Upper lobe of left lung (tissue), 4 donors: ENCODE measurements at regions not wholly inside any gene's neighbourhood (a gene's known extent, or its start where the extent isn't known, plus 50 kb on each side); places are given as distances from the start of the nearest gene placed in this dataset.

Source experiments
- EP300 ChIP-seq, 4 donors: sonication (generic); formaldehyde crosslinking; IDR thresholded peaks; one replicate each; pipeline ENCODE4 v1.5.1; 2017; ENCODE audit warnings: antibody characterized with exemption in 4 of 4, control low read depth in 2 of 4
- POLR2A ChIP-seq, 4 donors: fragments of 450-650 bp; IDR thresholded peaks; one replicate each; pipeline ENCODE4 v1.5.1; 2016 to 2017; ENCODE audit warnings: antibody characterized with exemption in 4 of 4, mild to moderate bottlenecking in 2 of 4
- POLR2AphosphoS5 ChIP-seq, 2 donors: sonication (generic); formaldehyde crosslinking; IDR thresholded peaks; one replicate each; pipeline ENCODE4 v1.5.1; 2017; ENCODE audit warnings: antibody characterized with exemption in 2 of 2
- TF ChIP-seq, protein P1 (sequence below), 6 experiments: fragments of 450-650 bp in 4 of 6; fragments of 200-600 bp in 2 of 6; sonication (generic) in 2 of 6; IDR thresholded peaks; one replicate each; pipeline ENCODE4 v1.5.1; 2016 to 2019; ENCODE audit warnings: antibody characterized with exemption in 6 of 6

DNA sequence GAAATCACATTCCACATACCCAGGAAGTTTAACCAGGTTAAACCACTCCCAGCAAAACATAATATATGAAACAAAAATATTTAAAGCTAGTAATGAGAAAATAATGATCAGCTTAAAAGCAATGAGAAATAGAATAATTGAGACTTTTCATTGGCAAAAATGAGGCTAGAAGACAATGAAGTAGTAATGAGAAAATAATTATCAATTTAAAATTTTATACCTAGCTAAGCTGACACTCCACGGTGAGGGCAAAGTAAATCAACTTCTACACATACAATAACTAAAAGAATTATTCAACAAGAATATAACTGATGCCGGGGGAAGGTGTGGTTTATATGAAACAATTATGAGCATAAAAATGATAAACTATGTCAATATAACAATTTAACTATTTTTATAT lies 82.2 kb upstream of the TES start:
- TF ChIP-seq POLR2A (IDR thresholded peaks at IDR 0.05) (no peak), POLR2AphosphoS5 (IDR thresholded peaks at IDR 0.05) (no peak), EP300 (IDR thresholded peaks at IDR 0.05) (no peak)
- TF ChIP-seq, protein P1, sequence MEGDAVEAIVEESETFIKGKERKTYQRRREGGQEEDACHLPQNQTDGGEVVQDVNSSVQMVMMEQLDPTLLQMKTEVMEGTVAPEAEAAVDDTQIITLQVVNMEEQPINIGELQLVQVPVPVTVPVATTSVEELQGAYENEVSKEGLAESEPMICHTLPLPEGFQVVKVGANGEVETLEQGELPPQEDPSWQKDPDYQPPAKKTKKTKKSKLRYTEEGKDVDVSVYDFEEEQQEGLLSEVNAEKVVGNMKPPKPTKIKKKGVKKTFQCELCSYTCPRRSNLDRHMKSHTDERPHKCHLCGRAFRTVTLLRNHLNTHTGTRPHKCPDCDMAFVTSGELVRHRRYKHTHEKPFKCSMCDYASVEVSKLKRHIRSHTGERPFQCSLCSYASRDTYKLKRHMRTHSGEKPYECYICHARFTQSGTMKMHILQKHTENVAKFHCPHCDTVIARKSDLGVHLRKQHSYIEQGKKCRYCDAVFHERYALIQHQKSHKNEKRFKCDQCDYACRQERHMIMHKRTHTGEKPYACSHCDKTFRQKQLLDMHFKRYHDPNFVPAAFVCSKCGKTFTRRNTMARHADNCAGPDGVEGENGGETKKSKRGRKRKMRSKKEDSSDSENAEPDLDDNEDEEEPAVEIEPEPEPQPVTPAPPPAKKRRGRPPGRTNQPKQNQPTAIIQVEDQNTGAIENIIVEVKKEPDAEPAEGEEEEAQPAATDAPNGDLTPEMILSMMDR (IDR thresholded peaks at IDR 0.05): no peak
